CD14-positive monocyte (primary cell): ENCODE measurements at regions not wholly inside any gene's neighbourhood (a gene's known extent, or its start where the extent isn't known, plus 50 kb on each side); places are given as distances from the start of the nearest gene placed in this dataset.

Experiments used
- DNase-seq, 3 donors: peaks; one replicate each; pipeline ENCODE4 v3.0.0-alpha.2; 2011 to 2022
- H2AFZ ChIP-seq: 2 replicates; pipeline ENCODE4 v1.6.0; 2012; ENCODE audit warnings: mild to moderate bottlenecking, low read depth, low read length, inconsistent platforms; ENCODE audit not compliant: insufficient read depth, poor library complexity, severe bottlenecking
- H3K27ac ChIP-seq, 2 donors: 1 replicate in 1 of 2; 2 replicates in 1 of 2; pipeline ENCODE4 v1.5.1; 2012 to 2013; ENCODE audit warnings: low read length in 2 of 2, control low read depth in 1 of 2, inconsistent platforms in 1 of 2, low read depth in 1 of 2, mild to moderate bottlenecking in 1 of 2
- H3K27me3 ChIP-seq, 2 donors: one replicate each; pipeline versions ENCODE4 v1.6.0 to v1.6.1; 2011 to 2013; ENCODE audit warnings: low read length in 2 of 2; ENCODE audit not compliant: control insufficient read depth in 2 of 2, insufficient read depth in 2 of 2
- H3K36me3 ChIP-seq, 2 donors: replicated peaks in 1 of 2; 1 replicate in 1 of 2; 2 replicates in 1 of 2; pipeline versions ENCODE4 v1.5.1 to v1.6.1; 2012 to 2013; ENCODE audit warnings: low read length in 2 of 2, control low read depth in 1 of 2, inconsistent platforms in 1 of 2, mild to moderate bottlenecking in 1 of 2; ENCODE audit not compliant: insufficient read depth in 2 of 2, control insufficient read depth in 1 of 2
- H3K4me1 ChIP-seq, 2 donors: 1 replicate in 1 of 2; 2 replicates in 1 of 2; pipeline versions ENCODE4 v1.5.1 to v1.6.1; 2012 to 2013; ENCODE audit warnings: low read length in 2 of 2, control low read depth in 1 of 2, inconsistent platforms in 1 of 2, mild to moderate bottlenecking in 1 of 2, moderate library complexity in 1 of 2; ENCODE audit not compliant: insufficient read depth in 2 of 2, control insufficient read depth in 1 of 2
- H3K4me2 ChIP-seq: replicated peaks from 2 replicates; pipeline ENCODE3; 2012; ENCODE audit warnings: low read length, moderate library complexity, mild to moderate bottlenecking; ENCODE audit not compliant: poor library complexity, severe bottlenecking; ENCODE audit errors: extremely low read depth
- H3K4me3 ChIP-seq, 3 experiments: fragments of 200-600 bp in 1 of 3; sonication (generic) in 1 of 3; replicated peaks in 1 of 3; 1 replicate in 2 of 3; 2 replicates in 1 of 3; pipeline ENCODE4 v1.5.1; 2011 to 2013; ENCODE audit warnings: low read length in 3 of 3, mild to moderate bottlenecking in 3 of 3, control low read depth in 2 of 3, low read depth in 2 of 3, inconsistent platforms in 1 of 3, moderate library complexity in 1 of 3
- H3K79me2 ChIP-seq: 2 replicates; pipeline ENCODE4 v1.6.0; 2012; ENCODE audit warnings: mild to moderate bottlenecking, control low read depth, inconsistent platforms, low read length, moderate library complexity; ENCODE audit not compliant: insufficient read depth
- H3K9ac ChIP-seq: 2 replicates; pipeline ENCODE4 v1.6.0; 2017; ENCODE audit warnings: low read length, mild to moderate bottlenecking; ENCODE audit not compliant: insufficient read depth, poor library complexity, severe bottlenecking
- H3K9me3 ChIP-seq, 2 donors: replicated peaks in 1 of 2; 1 replicate in 1 of 2; 2 replicates in 1 of 2; pipeline versions ENCODE4 v1.5.1 to v1.6.1; 2012 to 2013; ENCODE audit warnings: low read length in 2 of 2, control low read depth in 1 of 2; ENCODE audit not compliant: control insufficient read depth in 1 of 2, insufficient read depth in 1 of 2
- H4K20me1 ChIP-seq: 2 replicates; pipeline ENCODE4 v1.6.0; 2012; ENCODE audit warnings: mild to moderate bottlenecking, low read length, control low read depth, moderate library complexity; ENCODE audit not compliant: insufficient read depth
- H3K27ac Mint-ChIP-seq, 7 donors: one replicate each; pipeline ENCODE4 v1.8.0; 2020; ENCODE audit warnings: mild to moderate bottlenecking in 7 of 7, mixed read lengths in 7 of 7, moderate library complexity in 6 of 7, inconsistent platforms in 2 of 7
- H3K27me3 Mint-ChIP-seq, 3 donors: one replicate each; pipeline ENCODE4 v1.8.0; 2021 to 2022; ENCODE audit warnings: low read depth in 3 of 3, mild to moderate bottlenecking in 3 of 3, mixed read lengths in 3 of 3, moderate library complexity in 3 of 3, inconsistent platforms in 1 of 3
- H3K36me3 Mint-ChIP-seq, 2 donors: one replicate each; pipeline ENCODE4 v1.8.0; 2020; ENCODE audit warnings: mixed read lengths in 2 of 2, inconsistent platforms in 1 of 2, mild to moderate bottlenecking in 1 of 2
- H3K4me1 Mint-ChIP-seq: one replicate; pipeline ENCODE4 v1.8.0; 2020; ENCODE audit warnings: mild to moderate bottlenecking, mixed read lengths
- H3K4me3 Mint-ChIP-seq, 2 donors: one replicate each; pipeline ENCODE4 v1.8.0; 2020; ENCODE audit warnings: mild to moderate bottlenecking in 2 of 2, mixed read lengths in 2 of 2, moderate library complexity in 1 of 2
- H3K9me3 Mint-ChIP-seq, 7 donors: one replicate each; pipeline ENCODE4 v1.8.0; 2020 to 2022; ENCODE audit warnings: mixed read lengths in 7 of 7, mild to moderate bottlenecking in 6 of 7, moderate library complexity in 6 of 7, inconsistent platforms in 2 of 7
- CTCF ChIP-seq: fragments of 200-600 bp; IDR thresholded peaks from one replicate; pipeline ENCODE4 v1.8.0; 2022; ENCODE audit warnings: antibody characterized with exemption, mild to moderate bottlenecking
- WGBS: methylation state at CpG from one replicate; pipeline ENCODE4 v1.1.5; 2013; ENCODE audit warnings: missing lambda C conversion rate; ENCODE audit not compliant: insufficient coverage; 5-methylcytosine and 5-hydroxymethylcytosine counted together
- intact Hi-C, 2 donors: fragments of 100-400 bp; cut with micrococcal nuclease; formaldehyde crosslinking; loops; one replicate each; pipeline versions ENCODE4 v1.15.0 to v1.15.1; 2023

GRCh38 chr1:30532621-30533020 is 190.8 kb downstream of the MATN1 start:
- Mint-ChIP-seq H3K4me3 (no peak overlapping the region), H3K27me3 (peaks cover 1 to 7% (median 3%) of the 10 kb centered on the region in 3 donors), H3K4me1 (no peaks in the 10 kb centered on the region), H3K36me3 (no peaks in the 10 kb centered on the region), H3K9me3 (peaks cover 0 to 1% (median 0%) of the 10 kb centered on the region in 7 donors), H3K27ac (no peak overlapping the region)
- no peak for TF ChIP-seq CTCF
- no peaks in the 10 kb centered on the region for H3K79me2 ChIP-seq
- H3K4me1 ChIP-seq: no peaks in the 10 kb centered on the region
- no peaks in the 10 kb centered on the region for H3K27me3 ChIP-seq
- H4K20me1 ChIP-seq: no peaks in the 10 kb centered on the region
- no peak overlapping the region for H3K4me3 ChIP-seq
- intact Hi-C loops: no loop called here
- H3K9ac ChIP-seq: no peak overlapping the region
- 73% methylated on average over 2 of the region's 3 CpGs for WGBS
- no peak overlapping the region for H3K27ac ChIP-seq
- no peak for DNase-seq
- no peak overlapping the region for H2AFZ ChIP-seq
- no peak overlapping the region for H3K4me2 ChIP-seq
- H3K9me3 ChIP-seq: no peaks in the 10 kb centered on the region
- H3K36me3 ChIP-seq: no peaks in the 10 kb centered on the region

GRCh38 chr1:30527511-30528140 is 195.8 kb downstream of the MATN1 start:
- TF ChIP-seq CTCF: no peak
- Mint-ChIP-seq H3K4me1 (no peaks in the 10 kb centered on the region), H3K27ac (no peak overlapping the region), H3K36me3 (no peaks in the 10 kb centered on the region), H3K9me3 (no peaks in the 10 kb centered on the region), H3K4me3 (no peak overlapping the region), H3K27me3 (peaks cover 4 to 11% (median 5%) of the 10 kb centered on the region in 3 donors)
- 58% methylated on average over 8 of the region's 13 CpGs for WGBS
- no peaks in the 10 kb centered on the region for H3K79me2 ChIP-seq
- H3K4me1 ChIP-seq: no peaks in the 10 kb centered on the region
- no peaks in the 10 kb centered on the region for H3K27me3 ChIP-seq
- no peak overlapping the region for H3K27ac ChIP-seq
- intact Hi-C loops: no loop called here
- no peaks in the 10 kb centered on the region for H3K36me3 ChIP-seq
- H3K9ac ChIP-seq: no peak overlapping the region
- no peak overlapping the region for H3K4me3 ChIP-seq
- no peaks in the 10 kb centered on the region for H3K9me3 ChIP-seq
- no peaks in the 10 kb centered on the region for H4K20me1 ChIP-seq
- no peak overlapping the region for H2AFZ ChIP-seq
- no peak overlapping the region for H3K4me2 ChIP-seq
- DNase-seq: no peak
